T-helper 1 cell (primary cell): ENCODE measurements at regions not wholly inside any gene's neighbourhood (a gene's known extent, or its start where the extent isn't known, plus 50 kb on each side); places are given as distances from the start of the nearest gene placed in this dataset.

Source experiments
- DNase-seq, 5 donors: peaks; one replicate each; pipeline ENCODE4 v3.0.0-alpha.2; 2012 to 2020

DNA sequence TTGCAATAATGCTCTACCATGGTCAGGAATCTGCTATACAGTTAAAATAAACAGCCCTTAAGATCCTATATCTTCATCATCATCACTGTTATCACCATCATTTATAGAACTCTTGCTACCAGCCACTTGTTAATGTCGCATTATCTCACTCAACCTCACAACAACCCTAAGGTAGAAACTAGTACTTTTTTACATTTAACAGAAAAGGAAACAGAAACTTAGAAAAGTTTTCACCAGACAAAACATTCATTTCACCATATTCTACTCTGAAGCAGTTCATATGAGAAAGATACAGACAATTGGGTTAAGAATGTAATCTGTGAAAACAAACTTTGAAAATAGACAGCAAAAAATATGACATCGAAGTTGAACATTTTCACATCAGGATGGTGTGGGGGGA is 262.6 kb downstream of the ATG4C start:
- DNase-seq, result no peak

DNA sequence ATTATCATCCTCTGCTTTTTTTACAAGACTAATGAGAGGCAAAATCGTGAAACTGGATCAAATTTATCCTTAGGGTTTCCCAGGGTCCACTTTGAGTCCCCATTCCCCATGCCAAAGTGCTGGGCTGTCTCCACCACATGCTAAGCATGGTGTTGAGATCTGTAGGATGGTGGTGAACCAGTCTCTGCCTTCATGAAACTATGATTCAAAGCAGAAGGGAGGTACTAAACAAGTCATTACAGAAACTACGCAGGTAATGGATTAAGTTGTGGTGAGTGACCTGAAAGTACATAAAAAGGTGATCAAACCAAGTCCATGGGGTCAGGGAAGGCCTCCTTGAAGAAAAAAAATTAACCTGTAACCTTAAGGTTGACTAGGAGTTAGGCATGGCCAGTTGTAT is 265.2 kb downstream of the ATG4C start:
- no peak for DNase-seq

DNA sequence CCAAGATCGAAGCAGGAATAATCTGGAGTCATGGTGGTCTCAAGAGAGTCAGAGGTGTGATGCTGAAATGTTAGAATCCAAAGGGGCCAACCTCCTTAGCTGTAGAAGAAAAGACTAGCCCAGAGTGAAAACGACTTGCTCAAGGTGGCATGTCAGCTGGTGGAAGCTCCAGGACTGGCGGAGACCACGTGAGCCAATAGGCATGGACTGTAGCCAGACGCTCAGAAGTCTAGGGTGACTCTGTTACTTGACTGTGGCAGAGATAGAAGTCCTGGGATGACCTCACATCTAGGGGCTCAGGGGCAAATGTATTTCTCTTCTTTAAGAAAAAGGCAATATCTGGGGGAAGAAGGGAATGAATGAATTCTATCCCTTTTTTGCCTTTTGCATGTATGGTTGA is 267.4 kb downstream of the ATG4C start:
- DNase-seq, result no peak

DNA sequence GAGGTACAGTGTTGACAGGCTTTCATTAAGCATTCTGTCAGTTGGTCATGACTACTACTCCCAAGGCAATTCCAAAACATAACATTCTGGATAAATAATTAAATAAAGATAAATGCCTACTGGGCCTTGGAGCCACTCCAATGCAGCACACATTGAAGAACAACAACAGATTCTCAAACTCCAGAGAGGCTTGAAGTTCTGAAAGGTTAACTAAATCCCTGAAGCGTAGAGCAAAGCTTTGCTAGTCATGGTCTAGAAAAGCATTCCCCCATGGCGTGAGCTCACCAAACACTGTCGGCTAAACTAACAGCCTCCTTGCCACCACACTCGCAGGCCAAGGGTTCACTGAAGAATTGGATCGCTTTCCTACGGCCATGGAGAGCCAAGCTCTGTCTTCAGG is 268.0 kb downstream of the ATG4C start:
- DNase-seq, result no peak

DNA sequence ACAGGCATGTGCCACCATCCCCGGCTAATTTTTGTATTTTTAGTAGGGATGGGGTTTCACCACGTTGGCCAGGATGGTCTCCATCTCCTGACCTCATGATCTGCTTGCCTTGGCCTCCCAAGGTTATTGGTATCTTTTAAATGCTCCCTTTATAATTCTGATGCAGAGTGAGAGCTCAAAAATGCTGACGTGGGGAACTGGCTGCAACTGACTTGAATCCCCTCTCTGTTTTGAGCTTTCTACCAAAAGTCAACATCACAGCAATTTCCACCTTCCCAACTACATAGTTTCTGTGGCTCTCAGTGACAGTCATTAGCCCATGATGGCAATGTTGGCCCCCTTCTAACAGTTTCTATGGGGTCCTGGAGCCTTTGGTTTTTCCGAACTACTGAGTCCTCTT is 268.2 kb upstream of the FOXD3 start:
- no peak for DNase-seq

DNA sequence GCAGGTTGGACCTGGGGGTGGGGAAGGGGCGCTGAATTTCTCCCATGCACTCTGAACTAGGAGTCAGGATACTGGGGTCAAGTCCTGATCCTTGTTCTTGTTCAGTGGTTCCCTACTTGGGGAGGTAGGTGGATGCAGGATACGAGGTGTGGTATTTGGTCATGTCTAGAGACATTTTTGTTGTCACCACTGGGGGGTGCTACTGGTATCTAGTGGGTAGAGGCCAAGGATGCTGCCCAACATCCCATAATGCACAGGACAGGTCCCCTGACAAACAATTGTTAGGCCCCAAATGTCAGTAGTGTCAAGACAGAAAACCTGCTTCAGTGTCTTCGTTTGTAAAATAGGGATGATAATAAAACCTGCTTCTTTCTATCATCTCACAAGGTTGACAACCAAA is 259.0 kb upstream of the FOXD3 start:
- DNase-seq, result no peak

DNA sequence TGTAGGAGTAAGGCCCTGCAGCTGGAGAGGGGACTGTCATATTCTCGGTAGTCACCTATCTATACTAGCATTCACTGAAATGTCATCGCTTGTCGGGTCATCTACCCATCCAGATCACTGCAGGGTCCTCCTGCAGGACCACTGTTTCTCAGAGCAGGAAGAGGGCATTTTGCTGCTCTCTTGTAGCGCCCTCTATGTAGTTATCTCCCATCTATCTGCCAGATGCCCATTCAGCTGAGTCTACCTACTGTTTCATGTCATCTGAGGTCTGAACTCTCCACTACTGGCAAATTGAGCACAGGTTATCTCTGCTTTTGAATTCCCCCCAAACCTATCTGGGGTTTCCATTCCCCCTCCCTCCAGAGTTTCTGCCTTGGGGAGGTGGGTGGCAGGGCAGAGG is 258.2 kb upstream of the FOXD3 start:
- DNase-seq, result no peak

DNA sequence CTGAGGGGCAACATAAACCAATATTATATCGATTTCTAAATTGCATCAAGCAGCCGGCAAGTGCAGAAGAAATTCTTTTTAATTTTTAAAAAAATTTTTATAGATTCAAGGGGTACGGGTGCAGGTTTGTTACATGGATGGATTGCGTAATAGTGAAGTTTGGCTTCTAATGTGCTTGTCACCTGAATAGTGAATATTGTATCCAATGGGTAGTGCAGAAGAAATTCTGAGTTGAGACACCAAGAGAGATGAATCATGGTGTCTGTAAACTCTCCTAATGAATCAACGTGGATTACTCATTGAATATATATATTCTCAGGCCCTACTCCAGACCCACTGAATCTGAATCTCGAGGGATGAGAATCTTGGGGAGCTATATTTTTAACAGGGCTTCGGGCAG is 253.7 kb upstream of the FOXD3 start:
- no peak for DNase-seq

DNA sequence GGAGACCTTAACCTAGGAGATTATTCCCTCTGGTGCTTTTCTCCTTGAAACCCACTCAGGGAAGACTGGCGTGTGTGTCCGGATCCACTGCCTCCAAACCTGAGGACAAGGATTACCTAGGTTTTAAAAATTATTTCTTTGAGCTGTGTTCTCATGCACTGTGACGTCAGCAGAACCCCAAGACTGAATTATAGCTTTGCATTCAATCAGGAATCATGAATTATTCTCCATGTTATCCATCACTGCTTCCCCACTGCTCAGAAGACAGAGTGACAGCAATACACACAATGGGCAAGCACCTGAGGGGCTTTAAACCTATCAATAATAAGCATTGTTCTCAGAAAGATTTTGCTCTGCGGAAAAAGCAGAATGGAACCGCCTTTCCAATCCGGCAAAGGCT is 253.2 kb upstream of the FOXD3 start:
- no peak for DNase-seq

DNA sequence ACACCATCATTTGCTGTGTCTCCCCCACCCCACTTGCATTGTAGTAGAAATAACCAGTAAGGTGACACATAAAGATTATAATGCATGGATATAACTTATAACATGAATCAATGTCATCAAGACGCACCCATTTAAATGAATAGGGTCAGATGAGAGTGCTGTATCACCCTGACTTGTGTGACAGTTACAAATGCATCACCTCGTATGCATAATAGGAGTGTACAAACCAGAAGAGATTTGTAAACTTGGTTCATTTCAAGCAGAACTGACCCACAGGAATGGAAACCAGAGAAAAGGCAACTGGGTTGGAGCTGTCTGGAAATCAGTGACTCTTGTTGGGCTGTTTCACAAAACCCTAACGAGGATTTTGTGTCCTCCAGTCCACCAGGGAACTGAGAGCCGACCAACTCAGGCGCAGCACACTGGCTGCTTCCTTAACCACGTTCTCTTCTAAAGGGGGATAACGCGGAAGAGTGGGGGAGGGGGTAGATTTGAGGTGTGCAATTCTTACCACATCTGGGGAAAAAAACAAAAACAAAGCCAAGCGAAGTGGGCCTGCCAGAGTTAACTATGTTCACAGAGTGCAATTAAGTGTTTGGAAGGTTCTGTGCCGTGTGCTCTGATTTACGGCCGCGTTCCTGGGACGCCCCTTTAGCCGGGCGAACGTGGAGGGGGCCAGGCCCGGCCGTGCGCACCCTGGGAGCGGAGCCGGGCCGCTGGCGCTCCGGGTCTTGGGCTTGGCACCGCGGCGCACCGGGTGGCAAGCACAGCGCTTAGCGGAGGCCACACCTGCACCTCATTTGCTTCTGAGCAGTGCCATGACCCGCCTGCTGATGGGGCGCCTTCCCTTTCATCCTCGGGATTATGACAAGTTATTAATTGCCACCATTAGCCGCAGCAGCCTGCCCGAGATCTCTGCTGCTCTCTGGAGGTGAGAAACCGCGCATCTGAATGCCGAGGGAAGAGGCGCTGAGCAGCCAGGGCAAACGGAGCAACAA is 248.8 kb upstream of the FOXD3 start:
- no peak for DNase-seq

DNA sequence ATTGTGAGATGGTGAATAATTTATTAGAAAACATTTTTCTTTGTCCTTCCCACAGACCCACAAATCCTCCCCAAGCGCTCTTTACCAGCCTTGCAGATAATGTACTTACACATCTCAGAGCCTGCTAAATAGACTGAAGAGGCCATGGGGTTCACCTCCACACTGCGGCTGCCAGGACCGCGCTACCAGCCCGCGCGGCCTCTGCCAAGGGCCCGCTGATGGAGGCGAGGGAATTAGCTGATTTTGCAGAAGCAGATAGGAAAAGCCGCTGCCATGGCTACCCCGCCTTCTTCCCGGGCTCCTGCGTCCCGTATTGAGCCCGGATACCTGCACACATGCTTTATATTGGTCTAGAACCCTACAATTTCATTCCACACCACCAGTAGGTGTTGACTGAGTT is 248.0 kb upstream of the FOXD3 start:
- DNase-seq, result no peak

DNA sequence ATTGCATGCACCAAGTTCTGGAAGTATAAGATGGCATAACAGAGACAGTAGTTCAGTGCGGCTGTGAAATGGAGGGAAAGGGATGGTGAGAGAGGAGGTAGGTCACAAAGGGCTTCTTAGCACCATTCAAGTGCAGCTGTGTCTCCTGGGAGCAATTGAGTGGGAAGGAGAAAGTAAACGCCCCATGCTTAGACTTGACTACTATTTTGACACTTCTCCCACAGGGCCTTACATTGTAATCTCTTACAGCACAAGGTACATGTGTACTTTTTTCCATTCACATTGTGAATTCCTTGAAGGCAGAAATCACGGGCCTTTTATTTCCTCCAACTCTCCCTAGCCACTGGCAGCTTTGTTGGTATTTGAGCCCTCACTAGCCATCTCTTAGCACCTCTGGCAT is 239.6 kb upstream of the FOXD3 start:
- DNase-seq, result no peak

DNA sequence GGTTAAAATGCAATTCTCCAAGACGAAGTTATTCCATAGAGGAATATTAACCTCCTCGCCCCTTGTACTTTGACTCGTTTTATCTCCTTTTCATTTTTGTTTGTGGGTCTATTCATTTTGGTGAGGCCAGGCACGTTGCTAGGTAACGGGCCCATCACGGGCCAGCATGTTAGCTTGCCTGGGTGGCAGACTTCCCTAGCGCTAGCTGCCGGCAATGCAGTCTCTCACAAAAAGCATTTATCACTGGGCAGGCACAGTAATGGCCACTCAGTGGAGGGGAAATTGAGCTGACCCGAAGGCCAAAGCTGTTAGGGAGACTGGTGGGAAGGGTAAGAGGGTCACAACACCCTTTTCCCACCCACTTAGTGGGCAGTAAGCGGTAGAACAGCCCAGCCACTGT is 234.4 kb upstream of the FOXD3 start:
- DNase-seq, result no peak

DNA sequence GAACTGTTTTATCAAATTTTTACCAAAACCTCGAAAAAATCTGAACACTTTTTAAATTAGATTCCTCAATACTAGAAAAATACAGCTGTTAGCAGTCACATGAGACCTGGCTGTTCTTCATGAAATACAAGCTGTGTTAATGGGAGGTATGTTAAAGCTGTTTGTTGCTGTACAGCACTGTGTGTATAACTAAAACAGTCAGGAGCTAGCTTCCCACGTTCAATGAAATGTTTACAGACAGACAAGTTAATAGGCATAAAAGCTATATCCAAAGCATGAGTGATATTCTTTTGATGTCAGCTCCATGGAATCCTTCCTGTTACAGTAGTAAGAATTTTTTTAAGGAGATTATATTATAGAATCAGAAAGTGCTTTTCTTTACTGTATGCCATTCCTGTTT is 223.2 kb upstream of the FOXD3 start:
- DNase-seq, result no peak

DNA sequence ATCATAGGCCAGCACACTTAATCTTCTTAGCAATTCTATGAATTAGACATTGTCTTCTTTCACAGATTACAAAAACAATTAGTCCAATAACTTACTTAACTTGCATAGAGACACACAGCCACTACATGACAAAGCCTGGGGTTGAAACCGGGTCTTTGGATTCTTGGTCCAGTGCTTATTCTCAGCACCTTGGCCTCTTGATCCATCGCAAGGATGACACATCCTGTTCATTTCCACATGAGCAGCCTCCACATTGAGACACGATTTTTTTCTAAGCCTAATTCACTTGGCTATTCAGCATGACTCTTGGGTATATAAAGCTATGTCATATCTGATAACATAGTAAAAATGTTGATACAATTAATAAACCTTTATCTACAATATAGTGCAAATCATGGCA is 221.0 kb upstream of the FOXD3 start:
- DNase-seq, result no peak

DNA sequence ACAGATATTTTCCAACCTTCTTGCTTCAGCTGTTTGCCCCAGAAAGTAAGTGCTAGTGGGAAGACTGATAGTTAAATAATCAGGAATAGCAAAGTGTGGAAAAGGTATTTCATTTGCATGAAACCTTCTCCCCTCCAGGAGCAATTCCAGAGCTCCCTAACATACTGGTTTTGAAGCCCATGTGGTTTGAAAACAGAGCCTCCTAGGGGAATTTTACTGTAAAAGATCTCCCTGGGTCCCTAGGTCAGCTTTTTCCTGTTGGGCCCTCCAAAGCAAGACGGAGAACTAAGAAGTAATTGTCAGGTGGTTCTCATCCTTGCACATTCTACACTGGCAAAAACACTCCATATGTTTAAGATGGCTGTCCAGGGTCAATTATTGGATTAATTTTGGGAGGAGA is 218.7 kb upstream of the FOXD3 start:
- no peak for DNase-seq

DNA sequence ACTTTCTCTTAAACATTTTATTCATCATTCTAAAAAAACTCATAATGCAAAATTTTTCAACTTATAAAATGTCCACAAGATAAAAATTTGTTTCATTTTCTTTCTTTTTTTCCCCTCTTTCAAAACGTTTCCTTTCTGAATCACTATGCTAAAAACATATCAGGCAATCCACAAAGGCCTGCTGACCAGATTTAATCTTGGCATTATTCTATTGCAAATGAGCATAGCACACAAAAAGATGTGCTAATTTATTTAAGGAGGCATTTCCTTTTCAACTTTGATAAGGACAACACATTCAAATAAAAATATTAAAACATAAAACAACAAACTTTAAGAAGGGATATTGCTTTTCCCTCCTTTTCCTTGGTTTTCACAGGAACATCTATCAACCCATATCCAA is 215.3 kb upstream of the FOXD3 start:
- no peak for DNase-seq

DNA sequence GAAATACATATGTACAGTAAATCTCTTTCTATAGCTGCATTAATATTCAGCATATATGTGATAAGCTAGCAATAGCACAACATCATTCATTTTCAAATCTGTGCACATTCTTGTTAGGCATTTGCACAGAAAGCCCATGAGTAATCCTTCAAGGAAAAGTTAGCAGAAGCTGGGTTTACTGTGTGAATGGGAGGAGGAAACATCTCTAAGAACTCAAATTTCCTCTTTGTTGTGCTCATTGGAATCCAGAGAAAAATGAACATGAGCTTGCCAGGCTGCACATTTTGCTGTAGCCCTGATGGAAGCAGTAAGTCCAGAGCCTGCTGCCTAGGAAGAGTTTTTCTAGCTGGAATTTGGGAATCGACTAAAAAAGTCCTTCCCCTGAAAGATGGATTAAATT is 214.2 kb upstream of the FOXD3 start:
- no peak for DNase-seq

DNA sequence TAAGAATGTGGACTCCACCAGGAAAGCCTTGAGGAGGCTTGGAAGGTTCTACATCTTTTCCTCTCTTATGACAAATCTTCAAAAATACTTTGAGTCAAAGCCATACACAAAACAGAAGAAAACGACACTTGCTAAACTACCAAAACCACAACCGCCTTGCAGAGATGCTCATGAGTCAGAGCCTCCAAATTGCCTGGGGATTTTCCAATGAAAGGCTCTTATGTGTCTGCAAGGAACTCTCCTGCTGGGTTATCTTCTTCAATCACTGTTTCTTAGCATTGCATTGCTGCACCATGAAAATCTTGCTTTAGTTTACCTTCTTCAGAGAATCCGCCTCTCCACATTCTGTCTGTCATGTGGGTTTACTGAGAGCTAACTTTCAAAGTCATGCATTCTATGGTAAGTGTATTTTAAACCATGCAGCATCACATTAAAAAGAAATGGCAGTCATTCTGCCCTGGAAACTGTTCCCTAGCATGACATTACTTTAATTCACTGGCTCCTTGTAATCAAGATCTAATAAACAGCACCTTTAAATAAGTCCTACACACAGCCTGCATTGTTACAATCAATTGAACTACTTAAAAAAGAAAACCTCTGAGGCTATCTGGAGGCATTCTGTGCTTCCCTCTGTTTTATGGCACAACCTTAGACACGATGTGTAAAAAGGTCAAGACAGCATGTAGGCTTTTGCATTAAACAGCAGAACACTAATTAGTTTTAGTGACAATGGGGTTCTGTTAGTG is 210.0 kb upstream of the FOXD3 start:
- peak in 1 of 5 donors; percentile 14 for DNase-seq

DNA sequence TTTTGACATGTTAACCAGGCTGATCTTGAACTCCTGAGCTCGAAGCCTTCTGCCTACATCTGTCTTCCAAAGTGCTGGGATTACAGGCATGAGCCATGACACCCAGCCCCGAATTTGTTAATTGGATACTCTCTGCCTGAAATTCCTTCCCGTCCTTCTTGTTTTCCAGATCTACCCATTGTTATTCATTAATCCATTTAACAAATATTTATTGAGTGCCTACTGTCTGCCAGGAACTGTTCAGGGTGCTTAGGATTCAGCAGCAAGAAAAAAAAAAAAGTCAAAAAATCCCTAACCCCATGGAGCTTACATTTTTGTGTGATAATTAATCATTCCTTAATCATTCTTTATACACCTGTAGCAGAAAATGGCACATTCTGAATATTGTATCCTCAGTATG is 206.8 kb upstream of the FOXD3 start:
- no peak for DNase-seq

DNA sequence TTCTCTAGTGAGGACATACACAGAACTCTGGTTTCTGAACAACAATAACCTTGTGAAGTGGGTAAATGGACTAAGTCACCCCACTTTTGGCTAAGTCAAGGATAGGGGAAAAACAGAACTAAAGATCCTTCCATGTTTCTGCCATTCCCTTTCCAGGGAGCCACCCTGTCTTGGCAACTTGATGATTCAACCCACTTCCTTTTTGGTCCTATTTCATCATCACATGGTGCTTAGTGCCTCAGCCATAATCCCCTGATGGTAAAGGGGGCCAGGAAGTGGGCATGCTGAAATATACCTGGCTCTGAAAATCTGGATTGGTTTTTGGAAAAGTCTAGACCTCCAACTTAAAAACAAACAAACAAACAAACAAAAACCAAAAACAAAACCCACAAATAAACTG is 206.4 kb upstream of the FOXD3 start:
- no peak for DNase-seq

DNA sequence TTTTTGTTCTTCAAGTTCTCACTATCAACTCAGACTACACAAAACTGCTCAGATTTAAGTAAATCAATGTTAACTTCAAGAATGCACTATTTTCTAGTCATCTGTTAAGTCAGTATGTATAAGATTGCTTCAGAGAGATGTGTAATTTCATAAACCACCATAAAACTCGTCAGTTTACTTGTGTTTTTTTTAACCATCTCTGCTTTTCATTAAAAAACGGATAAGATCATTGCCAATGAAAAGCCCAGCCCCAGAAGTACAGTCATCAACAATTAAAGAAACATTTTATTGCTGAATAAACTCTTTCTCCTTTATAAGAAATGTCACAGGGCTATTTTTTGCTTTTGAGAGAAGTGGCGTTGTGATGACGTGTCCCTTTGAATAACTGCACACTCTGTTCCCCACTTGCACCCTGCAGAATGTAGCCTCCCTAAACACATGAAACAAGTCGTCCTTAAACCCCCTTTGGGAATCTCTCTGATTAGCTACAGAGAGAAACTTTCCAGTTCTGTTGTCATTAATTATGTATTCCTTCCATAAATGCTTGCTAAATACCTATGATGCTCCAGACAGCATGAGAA is 202.7 kb upstream of the FOXD3 start:
- DNase-seq, result no peak

DNA sequence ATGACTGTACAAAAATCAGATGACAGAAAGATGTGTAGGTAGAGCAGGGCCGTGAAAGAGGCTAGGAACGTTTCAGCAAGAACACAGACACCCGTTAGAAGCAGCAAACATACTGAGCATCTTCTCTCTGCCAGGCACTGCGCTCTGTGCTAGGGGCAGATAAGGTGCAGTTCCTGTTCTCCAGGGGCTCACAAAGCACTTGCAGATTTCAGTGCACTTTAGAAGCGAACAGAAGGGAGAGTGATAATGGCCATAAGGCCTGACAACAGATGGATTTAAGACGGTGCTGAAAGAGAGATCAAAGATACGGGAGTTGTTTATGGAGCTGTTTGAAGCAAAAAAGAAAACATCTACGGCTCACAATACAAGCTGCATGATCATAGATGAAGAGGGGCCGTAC is 200.3 kb upstream of the FOXD3 start:
- DNase-seq, result no peak

DNA sequence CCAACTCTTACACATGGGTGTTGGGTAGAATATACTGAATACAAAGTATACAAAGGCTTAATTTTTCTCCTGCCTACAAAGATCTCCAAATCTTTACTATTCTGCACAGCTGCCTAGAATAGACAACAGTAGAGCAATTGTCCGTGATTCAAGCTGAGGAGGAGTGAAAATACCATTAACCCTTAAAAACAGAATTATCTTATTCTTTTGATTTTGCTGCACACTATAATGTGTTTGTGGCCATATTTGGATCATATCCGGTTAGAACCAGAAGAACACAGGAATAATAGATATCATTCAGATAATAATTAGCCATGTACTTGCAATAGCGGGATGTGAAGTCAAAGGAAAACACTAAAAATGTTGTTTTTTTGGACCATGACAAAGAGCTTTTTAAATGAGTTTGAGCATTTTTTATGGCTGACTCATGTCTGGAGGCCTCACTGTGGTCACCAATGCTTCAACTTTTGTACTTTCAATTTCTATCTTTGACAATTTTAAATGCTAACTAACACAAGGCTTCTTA is 197.6 kb upstream of the FOXD3 start:
- DNase-seq, result peak in 1 of 5 donors; percentile 4
